VCaP (cell line): ENCODE measurements at regions not wholly inside any gene's neighbourhood (a gene's known extent, or its start where the extent isn't known, plus 50 kb on each side); places are given as distances from the start of the nearest gene placed in this dataset.

Experiments used
- H3K27ac ChIP-seq: fragments of 450-650 bp; 2 replicates; pipeline ENCODE4 v1.5.1; 2017
- CTCF ChIP-seq: fragments of 450-650 bp; conservative IDR thresholded peaks from 2 replicates; pipeline ENCODE4 v1.5.1; 2017; ENCODE audit warnings: mild to moderate bottlenecking, moderate library complexity

GRCh38 chr5:144585681-144586080 is 415.0 kb downstream of the KCTD16 start:
- peak overlapping the region; percentile 63 for H3K27ac ChIP-seq
- TF ChIP-seq CTCF = no peak

- no peak for TF ChIP-seq CTCF
These were observed 413.1 kb downstream of the KCTD16 start for GRCh38 chr5:144583541-144584449.

GRCh38 chr5:144582066-144582465 is 411.4 kb downstream of the KCTD16 start:
- TF ChIP-seq CTCF = no peak
- no peak overlapping the region for H3K27ac ChIP-seq

More at GRCh38 chr5:144583541-144584449, 413.1 kb downstream of the KCTD16 start:
- peak overlapping the region; percentile 63 for H3K27ac ChIP-seq

- TF ChIP-seq CTCF = no peak
- no peak overlapping the region for H3K27ac ChIP-seq
These were observed 410.4 kb downstream of the KCTD16 start for GRCh38 chr5:144581044-144581443.

- no peak for TF ChIP-seq CTCF
These were observed 407.0 kb downstream of the KCTD16 start for GRCh38 chr5:144577676-144578075.

GRCh38 chr5:144575736-144576135 is 405.1 kb downstream of the KCTD16 start:
- H3K27ac ChIP-seq = no peak overlapping the region
- TF ChIP-seq CTCF = no peak

More at GRCh38 chr5:144577676-144578075, 407.0 kb downstream of the KCTD16 start:
- H3K27ac ChIP-seq = no peak overlapping the region

GRCh38 chr5:144567421-144567780 is 396.7 kb downstream of the KCTD16 start:
- H3K27ac ChIP-seq = no peak overlapping the region
- no peak for TF ChIP-seq CTCF
